Inflammatory macrophage treated with lipopolysaccharide for 1 hour (primary cell): ENCODE measurements at regions not wholly inside any gene's neighbourhood (a gene's known extent, or its start where the extent isn't known, plus 50 kb on each side); places are given as distances from the start of the nearest gene placed in this dataset.

Source experiments
- DNase-seq, 2 donors: peaks; one replicate each; pipeline ENCODE4 v3.0.0-alpha.2; 2020 to 2022

GRCh38 chr1:98021126-98021525, 100.3 kb upstream of the DPYD start:
- no peak for DNase-seq

- no peak for DNase-seq
These were observed 98.9 kb upstream of the DPYD start for GRCh38 chr1:98019747-98020146.

- DNase-seq: no peak
These were observed 97.2 kb upstream of the DPYD start for GRCh38 chr1:98018074-98018473.

GRCh38 chr1:98017184-98017583, 96.3 kb upstream of the DPYD start:
- DNase-seq: no peak

GRCh38 chr1:98008373-98008772, 87.5 kb upstream of the DPYD start:
- no peak for DNase-seq

- no peak for DNase-seq
These were observed 84.6 kb upstream of the DPYD start for GRCh38 chr1:98005326-98006010.

GRCh38 chr1:98003442-98003841, 82.6 kb upstream of the DPYD start:
- DNase-seq: no peak

GRCh38 chr1:98002288-98002687, 81.5 kb upstream of the DPYD start:
- no peak for DNase-seq

GRCh38 chr1:98001764-98002163, 80.9 kb upstream of the DPYD start:
- no peak for DNase-seq

- DNase-seq: no peak
These were observed 78.5 kb upstream of the DPYD start for GRCh38 chr1:97999320-97999719.

GRCh38 chr1:97996880-97997279, 76.0 kb upstream of the DPYD start:
- no peak for DNase-seq

- DNase-seq: no peak
These were observed 68.4 kb upstream of the DPYD start for GRCh38 chr1:97989094-97989680.

GRCh38 chr1:97986041-97987005, 65.5 kb upstream of the DPYD start:
- DNase-seq: no peak

- no peak for DNase-seq
These were observed 62.3 kb upstream of the DPYD start for GRCh38 chr1:97983126-97983525.

GRCh38 chr1:97980530-97980929, 59.7 kb upstream of the DPYD start:
- DNase-seq: no peak

GRCh38 chr1:97976801-97977200, 56.0 kb upstream of the DPYD start:
- no peak for DNase-seq
